ENCODE measurements at regions not wholly inside any gene's neighbourhood (a gene's known extent, or its start where the extent isn't known, plus 50 kb on each side); places are given as distances from the start of the nearest gene placed in this dataset.
A peak's percentile ranks its signal among the peaks of the same experiment; 100 is the strongest.

- H3K4me1 Mint-ChIP-seq (ENCODE audit: low read depth) = no peaks in the 10 kb centered on the region
- H3K36me3 Mint-ChIP-seq (ENCODE audit: low read depth) = no peaks in the 10 kb centered on the region
Observed at GRCh38 chr7:88402529-88402928, 95.8 kb upstream of the STEAP4 start.

GRCh38 chr7:88401009-88401623 lies 94.4 kb upstream of the STEAP4 start:
- H3K27me3 Mint-ChIP-seq = no peaks in the 10 kb centered on the region
- H3K36me3 Mint-ChIP-seq (ENCODE audit: low read depth) = no peaks in the 10 kb centered on the region
- Histone ChIP-seq H3K9me3 (ENCODE audit: control insufficient read depth in 1 of 2, insufficient read depth in 1 of 2, low read length in 2 of 2) (no peaks in the 10 kb centered on the region), H3K27ac (ENCODE audit: low read depth in 1 of 2, low read length in 2 of 2) (no peak overlapping the region), H3K36me3 (ENCODE audit: insufficient read depth, low read length) (no peaks in the 10 kb centered on the region), H3K4me3 (ENCODE audit: low read length) (no peak overlapping the region), H3K27me3 (ENCODE audit: control insufficient read depth in 1 of 2, insufficient read depth in 2 of 2, low read length in 2 of 2) (no peaks in the 10 kb centered on the region), H3K4me1 (ENCODE audit: insufficient read depth, low read length) (no peaks in the 10 kb centered on the region)
- no peak overlapping the region for H3K27ac Mint-ChIP-seq
- DNase-seq (peak in 3 of 14 experiments; percentile 5 to 12 (median 7)), ATAC-seq (ENCODE audit: poor library complexity) (no peak)
- intact Hi-C loops (cut with DNase I, micrococcal nuclease) = no loop called here
- H3K4me3 Mint-ChIP-seq = no peak overlapping the region
- POLR2A ChIA-PET = no interaction called here
- no peak for TF ChIP-seq CTCF (IDR thresholded peaks at IDR 0.05)
- CTCF ChIA-PET = no interaction called here
- no peaks in the 10 kb centered on the region for H3K4me1 Mint-ChIP-seq (ENCODE audit: low read depth)
- no peaks in the 10 kb centered on the region for H3K9me3 Mint-ChIP-seq

More at GRCh38 chr7:88402529-88402928, 95.8 kb upstream of the STEAP4 start:
- ChIA-PET POLR2A (no interaction called here), CTCF (no interaction called here)
- Histone ChIP-seq H3K9me3 (ENCODE audit: control insufficient read depth in 1 of 2, insufficient read depth in 1 of 2, low read length in 2 of 2) (no peaks in the 10 kb centered on the region), H3K27me3 (ENCODE audit: control insufficient read depth in 1 of 2, insufficient read depth in 2 of 2, low read length in 2 of 2) (no peaks in the 10 kb centered on the region), H3K4me3 (ENCODE audit: low read length) (no peak overlapping the region), H3K27ac (ENCODE audit: low read depth in 1 of 2, low read length in 2 of 2) (no peak overlapping the region), H3K36me3 (ENCODE audit: insufficient read depth, low read length) (no peaks in the 10 kb centered on the region), H3K4me1 (ENCODE audit: insufficient read depth, low read length) (no peaks in the 10 kb centered on the region)
- intact Hi-C loops (cut with DNase I, micrococcal nuclease) = no loop called here
- no peak for TF ChIP-seq CTCF (IDR thresholded peaks at IDR 0.05)
- Mint-ChIP-seq H3K9me3 (no peaks in the 10 kb centered on the region), H3K27me3 (no peaks in the 10 kb centered on the region), H3K4me3 (no peak overlapping the region), H3K27ac (no peak overlapping the region)
- ATAC-seq (ENCODE audit: poor library complexity) = no peak
- DNase-seq = no peak

GRCh38 chr7:88399696-88400240 lies 93.1 kb upstream of the STEAP4 start:
- POLR2A ChIA-PET = no interaction called here

More at GRCh38 chr7:88399696-88400240, 93.1 kb upstream of the STEAP4 start:
- CTCF ChIA-PET = no interaction called here
- Histone ChIP-seq H3K4me3 (ENCODE audit: low read length) (no peak overlapping the region), H3K27ac (ENCODE audit: low read depth in 1 of 2, low read length in 2 of 2) (no peak overlapping the region), H3K4me1 (ENCODE audit: insufficient read depth, low read length) (no peaks in the 10 kb centered on the region), H3K36me3 (ENCODE audit: insufficient read depth, low read length) (no peaks in the 10 kb centered on the region), H3K27me3 (ENCODE audit: control insufficient read depth in 1 of 2, insufficient read depth in 2 of 2, low read length in 2 of 2) (no peaks in the 10 kb centered on the region), H3K9me3 (ENCODE audit: control insufficient read depth in 1 of 2, insufficient read depth in 1 of 2, low read length in 2 of 2) (no peaks in the 10 kb centered on the region)
- intact Hi-C loops (cut with DNase I, micrococcal nuclease) = no loop called here
- no peak for ATAC-seq (ENCODE audit: poor library complexity)
- H3K4me1 Mint-ChIP-seq (ENCODE audit: low read depth) = no peaks in the 10 kb centered on the region
- no peaks in the 10 kb centered on the region for H3K36me3 Mint-ChIP-seq (ENCODE audit: low read depth)
- no peak overlapping the region for H3K27ac Mint-ChIP-seq
- no peak for TF ChIP-seq CTCF (IDR thresholded peaks at IDR 0.05)
- no peaks in the 10 kb centered on the region for H3K9me3 Mint-ChIP-seq
- DNase-seq = no peak
- H3K27me3 Mint-ChIP-seq = no peaks in the 10 kb centered on the region
- H3K4me3 Mint-ChIP-seq = no peak overlapping the region
